HL-60 (cell line): ENCODE measurements at regions not wholly inside any gene's neighbourhood (a gene's known extent, or its start where the extent isn't known, plus 50 kb on each side); places are given as distances from the start of the nearest gene placed in this dataset.

ENCODE experiments used
- DNase-seq, 2 experiments: peaks; one replicate each; pipeline ENCODE4 v3.0.0-alpha.2; 2010 to 2020; ENCODE audit warnings: low read depth in 1 of 2, low spot score in 1 of 2
- H3K27ac ChIP-seq: fragments of 250-450 bp; sonication (Bioruptor Pico); replicated peaks from 2 replicates; pipeline ENCODE4 v1.5.1; 2020; ENCODE audit warnings: mild to moderate bottlenecking, moderate library complexity
- H3K27me3 ChIP-seq: fragments of 250-450 bp; sonication (Bioruptor Pico); 2 replicates; pipeline ENCODE4 v1.5.1; 2021; ENCODE audit warnings: mild to moderate bottlenecking, moderate library complexity; ENCODE audit not compliant: insufficient read depth, poor library complexity, severe bottlenecking
- H3K4me3 ChIP-seq: replicated peaks from 2 replicates; pipeline ENCODE4 v1.5.1; 2011; ENCODE audit warnings: mild to moderate bottlenecking, control low read depth, low read length; ENCODE audit not compliant: insufficient read depth
- CTCF ChIP-seq: IDR thresholded peaks from one replicate; pipeline ENCODE4 v1.5.1; 2011; ENCODE audit warnings: low read length, control low read depth, inconsistent platforms; ENCODE audit not compliant: insufficient read depth
- GABPA ChIP-seq: IDR thresholded peaks from 2 replicates; pipeline ENCODE4 v1.6.1; 2012; ENCODE audit warnings: low read depth
- POLR2AphosphoS5 ChIP-seq: IDR thresholded peaks from 2 replicates; pipeline ENCODE4 v1.6.1; 2012; ENCODE audit warnings: low read depth
- REST ChIP-seq: IDR thresholded peaks from 2 replicates; pipeline ENCODE4 v1.6.1; 2012; ENCODE audit warnings: low read depth; ENCODE audit not compliant: insufficient replicate concordance
- SPI1 ChIP-seq: IDR thresholded peaks from 2 replicates; pipeline ENCODE4 v1.6.1; 2012; ENCODE audit warnings: low read depth, mild to moderate bottlenecking, borderline replicate concordance

GRCh38 chr2:6073191-6074088 is 381.3 kb downstream of the SOX11 start:
- TF ChIP-seq REST (no peak), POLR2AphosphoS5 (no peak), SPI1 (no peak), CTCF (no peak), GABPA (no peak)
- Histone ChIP-seq H3K27me3 (no peaks in the 10 kb centered on the region), H3K27ac (no peak overlapping the region), H3K4me3 (no peak overlapping the region)
- DNase-seq = no peak

GRCh38 chr2:6074089-6074643 is 382.0 kb downstream of the SOX11 start:
- TF ChIP-seq SPI1 = no peak
- no peak for TF ChIP-seq GABPA
- no peak for TF ChIP-seq CTCF
- no peak for TF ChIP-seq POLR2AphosphoS5
- Histone ChIP-seq H3K4me3 (no peak overlapping the region), H3K27me3 (no peaks in the 10 kb centered on the region), H3K27ac (no peak overlapping the region)
- no peak for DNase-seq

- H3K4me3 ChIP-seq = no peak overlapping the region
- no peak for DNase-seq
- no peaks in the 10 kb centered on the region for H3K27me3 ChIP-seq
- no peak for TF ChIP-seq POLR2AphosphoS5
- TF ChIP-seq REST = no peak
- TF ChIP-seq CTCF = no peak
- TF ChIP-seq GABPA = no peak
- H3K27ac ChIP-seq = no peak overlapping the region
Measured at GRCh38 chr2:6077585-6077984, 385.4 kb downstream of the SOX11 start.
